Endothelial cell of umbilical vein (primary cell): ENCODE measurements at regions not wholly inside any gene's neighbourhood (a gene's known extent, or its start where the extent isn't known, plus 50 kb on each side); places are given as distances from the start of the nearest gene placed in this dataset.

Source experiments
- CTCF ChIP-seq, 2 donors: IDR thresholded peaks; 1 replicate in 1 of 2; 2 replicates in 1 of 2; pipeline ENCODE4 v1.5.1; 2011; ENCODE audit warnings: low read length in 2 of 2, mild to moderate bottlenecking in 2 of 2, moderate library complexity in 2 of 2, control low read depth in 1 of 2, inconsistent platforms in 1 of 2, low read depth in 1 of 2; ENCODE audit not compliant: insufficient read depth in 1 of 2; ENCODE audit errors: extremely low read depth in 1 of 2
- EZH2 ChIP-seq: IDR thresholded peaks from 2 replicates; pipeline ENCODE4 v1.6.1; 2012; ENCODE audit warnings: borderline replicate concordance, low read depth, mild to moderate bottlenecking, moderate library complexity, low read length, inconsistent platforms; ENCODE audit not compliant: severe bottlenecking
- FOS ChIP-seq: IDR thresholded peaks from 2 replicates; pipeline ENCODE4 v1.6.1; 2011; ENCODE audit warnings: mild to moderate bottlenecking, low read length, moderate library complexity, borderline replicate concordance; ENCODE audit not compliant: insufficient read depth
- GATA2 ChIP-seq: IDR thresholded peaks from 2 replicates; pipeline ENCODE4 v1.7.0; 2011; ENCODE audit warnings: low read depth, mild to moderate bottlenecking, moderate library complexity, mixed read lengths, low read length; ENCODE audit not compliant: insufficient read length, insufficient read depth
- JUN ChIP-seq: IDR thresholded peaks from 2 replicates; pipeline ENCODE4 v1.6.1; 2011; ENCODE audit warnings: borderline replicate concordance, low read depth; ENCODE audit not compliant: insufficient read length, insufficient read depth
- MAX ChIP-seq: IDR thresholded peaks from 2 replicates; pipeline ENCODE4 v1.6.1; 2011; ENCODE audit not compliant: insufficient read depth, insufficient read length
- POLR2A ChIP-seq: IDR thresholded peaks from 2 replicates; pipeline ENCODE4 v1.6.1; 2012; ENCODE audit warnings: low read depth, mild to moderate bottlenecking, control low read depth, low read length
- POLR2AphosphoS5 ChIP-seq: IDR thresholded peaks from 2 replicates; pipeline ENCODE4 v1.6.1; 2012; ENCODE audit warnings: low read depth, mild to moderate bottlenecking, control low read depth, low read length, moderate library complexity; ENCODE audit not compliant: insufficient read depth

- no peak for TF ChIP-seq FOS
- no peak for TF ChIP-seq POLR2AphosphoS5
- no peak for TF ChIP-seq CTCF (IDR thresholded peaks at IDR 0.05; ENCODE audit: extremely low read depth in 1 of 2, insufficient read depth in 1 of 2, low read depth in 1 of 2, low read length in 2 of 2)
- TF ChIP-seq POLR2A = no peak
- TF ChIP-seq EZH2 = no peak
- TF ChIP-seq GATA2 = no peak
- TF ChIP-seq JUN = no peak
- no peak for TF ChIP-seq MAX
Observed at GRCh38 chr10:108899670-108900069, 1023.6 kb downstream of the XPNPEP1 start.
